Ishikawa (cell line): ENCODE measurements at regions not wholly inside any gene's neighbourhood (a gene's known extent, or its start where the extent isn't known, plus 50 kb on each side); places are given as distances from the start of the nearest gene placed in this dataset.

ENCODE experiments used
- EGR1 ChIP-seq: IDR thresholded peaks from 2 replicates; pipeline ENCODE4 v1.6.1; 2012
- EP300 ChIP-seq: IDR thresholded peaks from 2 replicates; pipeline ENCODE4 v1.6.1; 2012; ENCODE audit warnings: borderline replicate concordance
- NFIC ChIP-seq: IDR thresholded peaks from 2 replicates; pipeline ENCODE4 v1.6.1; 2012
- RAD21 ChIP-seq: IDR thresholded peaks from 2 replicates; pipeline ENCODE4 v1.6.1; 2012; ENCODE audit warnings: low read depth
- TAF1 ChIP-seq: IDR thresholded peaks from 2 replicates; pipeline ENCODE4 v1.6.1; 2012; ENCODE audit warnings: low read depth, mild to moderate bottlenecking
- TEAD4 ChIP-seq: IDR thresholded peaks from 2 replicates; pipeline ENCODE4 v1.6.1; 2012
- YY1 ChIP-seq: IDR thresholded peaks from 2 replicates; pipeline ENCODE4 v1.6.1; 2012; ENCODE audit warnings: low read depth
- ZBTB7A ChIP-seq: IDR thresholded peaks from 2 replicates; pipeline ENCODE4 v1.6.1; 2012; ENCODE audit warnings: low read depth
- TF ChIP-seq, protein P1 (sequence below): IDR thresholded peaks from 2 replicates; pipeline ENCODE4 v1.6.1; 2012

GRCh38 chr12:70091021-70091521 lies 152.2 kb upstream of the CNOT2 start:
- TF ChIP-seq EP300: no peak
- TF ChIP-seq TAF1: no peak
- TF ChIP-seq RAD21: no peak
- no peak for TF ChIP-seq TEAD4
- no peak for TF ChIP-seq NFIC
- no peak for TF ChIP-seq ZBTB7A
- no peak for TF ChIP-seq EGR1
- TF ChIP-seq, protein P1, sequence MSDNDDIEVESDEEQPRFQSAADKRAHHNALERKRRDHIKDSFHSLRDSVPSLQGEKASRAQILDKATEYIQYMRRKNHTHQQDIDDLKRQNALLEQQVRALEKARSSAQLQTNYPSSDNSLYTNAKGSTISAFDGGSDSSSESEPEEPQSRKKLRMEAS: no peak
- no peak for TF ChIP-seq YY1
